Chondrocyte (in vitro differentiated cells): ENCODE measurements at regions not wholly inside any gene's neighbourhood (a gene's known extent, or its start where the extent isn't known, plus 50 kb on each side); places are given as distances from the start of the nearest gene placed in this dataset.
A peak's percentile ranks its signal among the peaks of the same experiment; 100 is the strongest.
"Not testable (repeated sequence)": the region's sequence is repeated elsewhere in the genome, so short reads cannot be mapped to it uniquely, and the experiment has no call there.

ENCODE experiments used
- DNase-seq: peaks from one replicate; pipeline ENCODE4 v3.0.0; 2021; ENCODE audit warnings: mixed read lengths, low spot score
- H3K27ac Mint-ChIP-seq: one replicate; pipeline ENCODE4 v1.8.0; 2021; ENCODE audit warnings: mild to moderate bottlenecking, moderate library complexity, mixed read lengths; ENCODE audit not compliant: unreplicated experiment
- H3K27me3 Mint-ChIP-seq: 2 replicates; pipeline ENCODE4 v1.8.0; 2021; ENCODE audit warnings: low read depth, mixed read lengths
- H3K36me3 Mint-ChIP-seq: 2 replicates; pipeline ENCODE4 v1.8.0; 2021; ENCODE audit warnings: low read depth, mixed read lengths
- H3K4me1 Mint-ChIP-seq: 2 replicates; pipeline ENCODE4 v1.8.0; 2021; ENCODE audit warnings: low read depth, mild to moderate bottlenecking, mixed read lengths
- H3K4me3 Mint-ChIP-seq: one replicate; pipeline ENCODE4 v1.8.0; 2021; ENCODE audit warnings: mild to moderate bottlenecking, moderate library complexity, mixed read lengths; ENCODE audit not compliant: unreplicated experiment
- H3K9me3 Mint-ChIP-seq: 2 replicates; pipeline ENCODE4 v1.8.0; 2021; ENCODE audit warnings: low read depth, mixed read lengths
- TF ChIP-seq, protein P1 (sequence below): fragments of 200-600 bp; sonication (generic); IDR thresholded peaks from 2 replicates; pipeline ENCODE4 v1.5.0; 2021; ENCODE audit warnings: antibody characterized with exemption, mild to moderate bottlenecking, moderate library complexity

DNA sequence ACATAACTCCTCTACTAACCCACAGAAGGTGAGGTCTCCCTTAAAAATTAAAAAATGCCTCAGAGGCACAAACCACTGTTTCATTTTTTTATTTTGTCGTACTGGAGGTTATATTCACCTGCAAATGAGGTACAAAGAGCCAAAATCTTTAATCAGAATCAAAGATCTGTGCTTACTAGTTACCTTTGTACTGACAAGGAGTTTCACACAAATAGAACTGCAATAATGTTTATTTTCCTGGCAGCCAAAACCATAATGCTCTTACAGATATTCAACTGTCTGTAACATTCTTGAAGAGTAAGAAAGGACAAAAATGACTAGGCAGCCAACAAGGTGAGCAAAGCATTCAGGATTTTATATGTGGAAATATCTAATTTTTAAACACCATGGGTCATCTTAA is 105.1 kb upstream of the NOL4 start:
- Mint-ChIP-seq H3K27me3 (no peaks in the 10 kb centered on the region), H3K36me3 (peaks cover 5% of the 10 kb centered on the region), H3K4me3 (no peak overlapping the region), H3K27ac (no peak overlapping the region), H3K9me3 (peaks cover 13% of the 10 kb centered on the region), H3K4me1 (peaks cover 3% of the 10 kb centered on the region)
- TF ChIP-seq, protein P1, sequence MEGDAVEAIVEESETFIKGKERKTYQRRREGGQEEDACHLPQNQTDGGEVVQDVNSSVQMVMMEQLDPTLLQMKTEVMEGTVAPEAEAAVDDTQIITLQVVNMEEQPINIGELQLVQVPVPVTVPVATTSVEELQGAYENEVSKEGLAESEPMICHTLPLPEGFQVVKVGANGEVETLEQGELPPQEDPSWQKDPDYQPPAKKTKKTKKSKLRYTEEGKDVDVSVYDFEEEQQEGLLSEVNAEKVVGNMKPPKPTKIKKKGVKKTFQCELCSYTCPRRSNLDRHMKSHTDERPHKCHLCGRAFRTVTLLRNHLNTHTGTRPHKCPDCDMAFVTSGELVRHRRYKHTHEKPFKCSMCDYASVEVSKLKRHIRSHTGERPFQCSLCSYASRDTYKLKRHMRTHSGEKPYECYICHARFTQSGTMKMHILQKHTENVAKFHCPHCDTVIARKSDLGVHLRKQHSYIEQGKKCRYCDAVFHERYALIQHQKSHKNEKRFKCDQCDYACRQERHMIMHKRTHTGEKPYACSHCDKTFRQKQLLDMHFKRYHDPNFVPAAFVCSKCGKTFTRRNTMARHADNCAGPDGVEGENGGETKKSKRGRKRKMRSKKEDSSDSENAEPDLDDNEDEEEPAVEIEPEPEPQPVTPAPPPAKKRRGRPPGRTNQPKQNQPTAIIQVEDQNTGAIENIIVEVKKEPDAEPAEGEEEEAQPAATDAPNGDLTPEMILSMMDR: no peak
- no peak for DNase-seq

DNA sequence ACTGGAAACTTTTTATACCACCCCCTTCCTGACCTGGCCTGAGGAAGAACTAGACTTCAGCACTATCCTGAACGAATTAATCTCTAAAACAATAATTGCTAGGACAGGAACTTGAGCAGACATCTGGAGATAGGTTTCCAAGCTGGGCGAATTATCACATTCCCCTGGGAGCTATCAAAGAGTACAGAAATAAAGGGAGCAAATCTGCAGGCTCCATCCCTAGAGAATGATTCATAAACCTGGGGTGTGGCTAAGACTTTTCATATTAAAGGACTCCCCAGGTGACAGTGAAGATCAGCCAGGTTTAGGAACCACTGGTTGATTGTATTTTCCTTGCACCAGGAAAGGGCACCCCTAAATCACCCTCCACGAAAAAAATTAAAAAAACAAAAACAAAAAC is 105.6 kb upstream of the NOL4 start:
- Mint-ChIP-seq H3K9me3 (peaks cover 13% of the 10 kb centered on the region), H3K4me3 (no peak overlapping the region), H3K27me3 (no peaks in the 10 kb centered on the region), H3K4me1 (peaks cover 3% of the 10 kb centered on the region), H3K27ac (no peak overlapping the region), H3K36me3 (peaks cover 5% of the 10 kb centered on the region)
- TF ChIP-seq, protein P1: no peak
- no peak for DNase-seq

DNA sequence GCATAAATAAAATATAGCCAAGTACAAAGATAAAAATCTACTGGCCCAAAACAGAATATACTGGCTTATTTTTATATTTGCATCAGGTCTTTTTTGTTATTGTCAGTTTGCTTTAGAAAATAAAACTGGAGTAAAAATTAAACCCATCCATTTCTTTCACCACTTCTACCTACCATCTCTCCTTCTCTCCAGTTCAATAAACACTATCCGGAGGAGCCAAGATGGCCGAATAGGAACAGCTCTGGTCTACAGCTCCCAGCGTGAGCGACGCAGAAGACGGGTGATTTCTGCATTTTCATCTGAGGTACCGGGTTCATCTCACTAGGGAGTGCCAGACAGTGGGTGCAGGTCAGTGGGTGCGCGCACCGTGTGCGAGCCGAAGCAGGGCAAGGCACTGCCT is 106.2 kb upstream of the NOL4 start:
- not testable (repeated sequence) for H3K4me1 Mint-ChIP-seq, DNase-seq, H3K27me3 Mint-ChIP-seq, H3K36me3 Mint-ChIP-seq, H3K27ac Mint-ChIP-seq
- H3K9me3 Mint-ChIP-seq: peaks cover 13% of the 10 kb centered on the region
- H3K4me3 Mint-ChIP-seq: peak overlapping the region; percentile 49

DNA sequence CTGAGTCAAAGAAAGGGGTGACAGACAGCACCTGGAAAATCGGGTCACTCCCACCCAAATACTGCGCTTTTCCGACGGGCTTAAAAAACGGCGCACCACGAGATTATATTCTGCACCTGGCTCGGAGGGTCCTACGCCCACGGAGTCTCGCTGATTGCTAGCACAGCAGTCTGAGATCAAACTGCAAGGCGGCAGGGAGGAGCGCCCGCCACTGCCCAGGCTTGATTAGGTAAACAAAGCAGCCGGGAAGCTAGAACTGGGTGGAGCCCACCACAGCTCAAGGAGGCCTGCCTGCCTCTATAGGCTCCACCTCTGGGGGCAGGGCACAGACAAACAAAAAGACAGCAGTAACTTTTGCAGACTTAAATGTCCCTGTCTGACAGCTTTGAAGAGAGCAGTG is 106.6 kb upstream of the NOL4 start:
- DNase-seq: not testable (repeated sequence)

DNA sequence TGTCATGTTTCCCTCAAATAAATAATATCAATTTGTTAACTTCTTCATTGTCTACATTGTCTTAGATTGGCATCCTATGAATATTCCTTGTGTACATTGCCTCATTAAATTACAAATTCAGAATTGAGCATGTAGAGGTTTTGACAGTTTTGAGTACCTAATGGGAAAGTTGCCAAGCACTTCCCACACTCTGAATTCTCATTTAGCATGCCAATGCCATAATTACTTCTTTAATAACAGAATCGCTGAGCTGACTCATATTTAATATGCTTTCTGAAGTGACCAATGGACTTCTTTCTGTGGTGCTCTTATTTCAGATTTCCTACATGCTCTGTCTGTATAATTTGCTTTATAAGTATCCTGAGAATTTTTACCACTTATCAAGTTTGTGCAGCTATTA is 114.4 kb upstream of the NOL4 start:
- Mint-ChIP-seq H3K9me3 (no peaks in the 10 kb centered on the region), H3K4me1 (peaks cover 16% of the 10 kb centered on the region), H3K4me3 (no peak overlapping the region), H3K36me3 (no peaks in the 10 kb centered on the region), H3K27ac (no peak overlapping the region), H3K27me3 (no peaks in the 10 kb centered on the region)
- no peak for DNase-seq
- TF ChIP-seq, protein P1: no peak

More for the DNA sequence above, 106.6 kb upstream of the NOL4 start:
- H3K36me3 Mint-ChIP-seq, H3K9me3 Mint-ChIP-seq, H3K27me3 Mint-ChIP-seq, H3K27ac Mint-ChIP-seq, H3K4me1 Mint-ChIP-seq: not testable (repeated sequence)
- H3K4me3 Mint-ChIP-seq: peak overlapping the region; percentile 49

DNA sequence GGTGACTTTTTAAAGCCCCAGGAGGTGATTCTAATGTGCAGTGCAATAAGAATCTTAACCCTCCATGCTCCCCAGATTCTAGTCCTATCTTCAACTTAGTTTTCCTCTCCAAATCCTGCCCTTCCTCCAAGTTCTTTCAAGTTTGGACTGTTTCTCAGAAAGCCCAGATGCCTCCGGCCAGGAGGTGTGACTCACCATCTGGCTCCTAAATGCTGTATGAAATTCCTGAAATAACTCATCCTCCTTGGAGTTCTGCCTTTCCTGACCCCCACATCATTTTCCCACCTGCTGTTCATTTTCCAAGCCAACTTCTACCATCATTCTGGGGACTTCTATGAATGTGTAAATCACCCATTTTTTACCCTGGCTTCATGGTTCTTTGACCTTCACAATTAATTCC is 118.2 kb upstream of the NOL4 start:
- no peaks in the 10 kb centered on the region for H3K27me3 Mint-ChIP-seq

More for the DNA sequence above, 118.2 kb upstream of the NOL4 start:
- TF ChIP-seq, protein P1: no peak
- Mint-ChIP-seq H3K4me1 (peaks cover 20% of the 10 kb centered on the region), H3K4me3 (no peak overlapping the region), H3K9me3 (no peaks in the 10 kb centered on the region), H3K27ac (peak overlapping the region; percentile 42), H3K36me3 (no peaks in the 10 kb centered on the region)
- no peak for DNase-seq
